GM12878 (cell line): ENCODE measurements at regions not wholly inside any gene's neighbourhood (a gene's known extent, or its start where the extent isn't known, plus 50 kb on each side); places are given as distances from the start of the nearest gene placed in this dataset.
"Not testable (repeated sequence)": the region's sequence is repeated elsewhere in the genome, so short reads cannot be mapped to it uniquely, and the experiment has no call there.

Experiments
- ATAC-seq: fragments of 200-7000 bp; cut with Tn5 transposase; 3 replicates; pipeline ENCODE4 v1.9.1; 2020; ENCODE audit warnings: mild to moderate bottlenecking, moderate library complexity
- BruUV-seq: library from RNA; stranded (reverse); fragments of 400-500 nt; replicated peaks from 2 replicates; lab custom pipeline; 2021; lab: Mats Ljungman, UMichigan
- CTCF ChIA-PET: fragments of 300-600 bp; sonication (Branson Sonifier 250); formaldehyde crosslinking; extraction: SDS; loops from one replicate; lab custom pipeline; 2021; ENCODE audit warnings: inconsistent platforms; lab: Yijun Ruan, JAX
- POLR2A ChIA-PET: fragments of 350-600 bp; formaldehyde crosslinking; extraction: SDS; loops from one replicate; lab custom pipeline; 2021; ENCODE audit warnings: inconsistent platforms; lab: Charles Lee
- RAD21 ChIA-PET: fragments of 300-600 bp; sonication (Branson Sonifier 250); formaldehyde crosslinking; loops from one replicate; lab custom pipeline; 2023; ENCODE audit warnings: antibody characterized with exemption; ENCODE audit not compliant: unreplicated experiment; lab: Charles Lee
- SMC1A ChIA-PET: fragments of 300-600 bp; sonication (Branson Sonifier 250); formaldehyde crosslinking; loops from one replicate; lab custom pipeline; 2023; ENCODE audit not compliant: unreplicated experiment, uncharacterized antibody; lab: Charles Lee
- DNase-seq: peaks from one replicate; pipeline ENCODE4 v3.0.0-alpha.2; 2011; ENCODE audit warnings: low read depth, low spot score
- FAIRE-seq: peaks from 3 replicates; lab custom pipeline; 2011; peaks lifted over from hg19 to GRCh38; lab: Jason Lieb, UNC
- H2AFZ ChIP-seq: 2 replicates; pipeline ENCODE4 v1.6.0; 2011; ENCODE audit warnings: low read depth, low read length, control low read depth; ENCODE audit not compliant: control insufficient read depth
- H3K27ac ChIP-seq: 2 replicates; pipeline ENCODE4 v1.5.1; 2011; ENCODE audit warnings: control low read depth; ENCODE audit not compliant: control insufficient read depth, insufficient read depth
- H3K27me3 ChIP-seq, 2 experiments: replicated peaks in 1 of 2; 2 replicates each; pipeline versions ENCODE4 v1.6.0 to v1.6.1; 2011; ENCODE audit warnings: low read length in 1 of 2; ENCODE audit not compliant: control insufficient read depth in 2 of 2, insufficient read depth in 2 of 2
- H3K36me3 ChIP-seq, 2 experiments: 2 replicates each; pipeline ENCODE4 v1.5.1; 2011; ENCODE audit warnings: low read length in 1 of 2; ENCODE audit not compliant: control insufficient read depth in 2 of 2, insufficient read depth in 2 of 2
- H3K4me1 ChIP-seq: 2 replicates; pipeline ENCODE4 v1.6.1; 2011; ENCODE audit warnings: mild to moderate bottlenecking, low read length, moderate library complexity, mixed read lengths; ENCODE audit not compliant: control insufficient read depth, insufficient read depth
- H3K4me2 ChIP-seq: 2 replicates; pipeline ENCODE4 v1.6.0; 2011; ENCODE audit warnings: control low read depth; ENCODE audit not compliant: control insufficient read depth, insufficient read depth
- H3K4me3 ChIP-seq: fragments of 200-600 bp; sonication (generic); 2 replicates; pipeline ENCODE4 v1.5.1; 2016
- H3K79me2 ChIP-seq: 2 replicates; pipeline ENCODE4 v1.6.0; 2011; ENCODE audit warnings: low read length; ENCODE audit not compliant: control insufficient read depth, insufficient read depth
- H3K9ac ChIP-seq: 2 replicates; pipeline ENCODE4 v1.8.0; 2011; ENCODE audit warnings: low read length, control low read depth, mixed read lengths; ENCODE audit not compliant: control insufficient read depth, insufficient read depth
- H3K9me3 ChIP-seq: replicated peaks from 3 replicates; pipeline ENCODE4 v1.5.1; 2011; ENCODE audit warnings: mild to moderate bottlenecking, low read length; ENCODE audit not compliant: control insufficient read depth, insufficient read depth
- H4K20me1 ChIP-seq: 2 replicates; pipeline ENCODE4 v1.6.0; 2011; ENCODE audit not compliant: control insufficient read depth, insufficient read depth
- WGBS: methylation state at CpG from one replicate; pipeline ENCODE4 v1.1.6; 2016; ENCODE audit warnings: low lambda C conversion rate; ENCODE audit not compliant: insufficient replicate concordance, insufficient coverage; ENCODE audit errors: missing lambda C conversion rate; 5-methylcytosine and 5-hydroxymethylcytosine counted together
- in situ Hi-C: fragments of 300-500 bp; cut with MboI; formaldehyde crosslinking; loops from 9 replicates; pipeline ENCODE4 v1.14.3; 2018; ENCODE audit warnings: mixed read lengths
- intact Hi-C: fragments of 100-400 bp; cut with micrococcal nuclease; formaldehyde crosslinking; loops from one replicate; pipeline ENCODE4 v1.14.2; 2022; ENCODE audit not compliant: unreplicated experiment

- H3K4me2 ChIP-seq, H3K27ac ChIP-seq, H3K9me3 ChIP-seq, FAIRE-seq, H3K79me2 ChIP-seq, H4K20me1 ChIP-seq, CTCF ChIA-PET, H3K4me3 ChIP-seq, H3K4me1 ChIP-seq, H2AFZ ChIP-seq, intact Hi-C loops, H3K36me3 ChIP-seq, SMC1A ChIA-PET, H3K9ac ChIP-seq, POLR2A ChIA-PET, in situ Hi-C loops, H3K27me3 ChIP-seq, ATAC-seq, DNase-seq, BruUV-seq, RAD21 ChIA-PET: not testable (repeated sequence)
- WGBS, result 0% methylated on average over 2 of the region's 10 CpGs
Measured at GRCh38 chr2:110335415-110336049, 123.2 kb upstream of the MTLN start.

- H3K27me3 ChIP-seq, in situ Hi-C loops, POLR2A ChIA-PET, RAD21 ChIA-PET, H3K9me3 ChIP-seq, SMC1A ChIA-PET, DNase-seq, H4K20me1 ChIP-seq, H2AFZ ChIP-seq, H3K4me1 ChIP-seq, ATAC-seq, H3K4me2 ChIP-seq, H3K79me2 ChIP-seq, H3K4me3 ChIP-seq, BruUV-seq, intact Hi-C loops, H3K9ac ChIP-seq, H3K27ac ChIP-seq, H3K36me3 ChIP-seq, FAIRE-seq, CTCF ChIA-PET: not testable (repeated sequence)
- WGBS, result 89% methylated on average over 4 of the region's 18 CpGs
Measured at GRCh38 chr2:110333114-110334095, 121.1 kb upstream of the MTLN start.

GRCh38 chr2:110331625-110332024 lies 119.3 kb upstream of the MTLN start:
- H3K36me3 ChIP-seq, H3K79me2 ChIP-seq, RAD21 ChIA-PET, H2AFZ ChIP-seq, DNase-seq, BruUV-seq, H4K20me1 ChIP-seq, H3K4me2 ChIP-seq, in situ Hi-C loops, FAIRE-seq, H3K27me3 ChIP-seq, H3K27ac ChIP-seq, H3K9ac ChIP-seq, ATAC-seq, H3K4me1 ChIP-seq, H3K9me3 ChIP-seq, intact Hi-C loops, H3K4me3 ChIP-seq, SMC1A ChIA-PET, CTCF ChIA-PET, POLR2A ChIA-PET: not testable (repeated sequence)
- 28% methylated on average over 5 of the region's 10 CpGs for WGBS

- H3K4me1 ChIP-seq, H3K9me3 ChIP-seq, H3K27me3 ChIP-seq, POLR2A ChIA-PET, BruUV-seq, H3K27ac ChIP-seq, H3K9ac ChIP-seq, H3K79me2 ChIP-seq, ATAC-seq, DNase-seq, CTCF ChIA-PET, FAIRE-seq, H4K20me1 ChIP-seq, SMC1A ChIA-PET, H3K4me2 ChIP-seq, H3K4me3 ChIP-seq, RAD21 ChIA-PET, intact Hi-C loops, H2AFZ ChIP-seq, H3K36me3 ChIP-seq, in situ Hi-C loops: not testable (repeated sequence)
- WGBS, result 38% methylated on average over 3 of the region's 10 CpGs
Measured at GRCh38 chr2:110329760-110330159, 117.4 kb upstream of the MTLN start.
